ENCODE measurements at regions not wholly inside any gene's neighbourhood (a gene's known extent, or its start where the extent isn't known, plus 50 kb on each side); places are given as distances from the start of the nearest gene placed in this dataset.
"Not testable (repeated sequence)": the region's sequence is repeated elsewhere in the genome, so short reads cannot be mapped to it uniquely, and the experiment has no call there.

GRCh38 chr22:47623066-47623762, 860.8 kb downstream of the TBC1D22A start:
- no peak for DNase-seq

- no peak for DNase-seq
Measured at GRCh38 chr22:47622541-47622940, 860.1 kb downstream of the TBC1D22A start.

GRCh38 chr22:47621253-47621652, 858.8 kb downstream of the TBC1D22A start:
- no peak for DNase-seq

- no peak for DNase-seq
Measured at GRCh38 chr22:47620391-47620790, 857.9 kb downstream of the TBC1D22A start.

- DNase-seq: no peak
Measured at GRCh38 chr22:47619631-47620030, 857.2 kb downstream of the TBC1D22A start.

GRCh38 chr22:47618180-47619010, 855.9 kb downstream of the TBC1D22A start:
- no peak for DNase-seq

- no peak for DNase-seq
Measured at GRCh38 chr22:47617186-47617585, 854.7 kb downstream of the TBC1D22A start.

GRCh38 chr22:47616396-47617020, 854.1 kb downstream of the TBC1D22A start:
- no peak for DNase-seq

GRCh38 chr22:47615051-47615450, 852.6 kb downstream of the TBC1D22A start:
- DNase-seq: no peak

GRCh38 chr22:47613606-47614350, 851.3 kb downstream of the TBC1D22A start:
- DNase-seq: no peak

GRCh38 chr22:47613181-47613580, 850.7 kb downstream of the TBC1D22A start:
- DNase-seq: not testable (repeated sequence)

GRCh38 chr22:47612311-47612910, 850.0 kb downstream of the TBC1D22A start:
- DNase-seq: no peak

GRCh38 chr22:47610764-47611163, 848.3 kb downstream of the TBC1D22A start:
- DNase-seq: no peak

GRCh38 chr22:47610281-47610680, 847.8 kb downstream of the TBC1D22A start:
- no peak for DNase-seq

GRCh38 chr22:47609653-47610052, 847.2 kb downstream of the TBC1D22A start:
- no peak for DNase-seq

- no peak for DNase-seq
Measured at GRCh38 chr22:47608421-47608820, 846.0 kb downstream of the TBC1D22A start.

- DNase-seq: no peak
Measured at GRCh38 chr22:47607486-47607885, 845.0 kb downstream of the TBC1D22A start.

GRCh38 chr22:47606426-47606825, 844.0 kb downstream of the TBC1D22A start:
- no peak for DNase-seq

- no peak for DNase-seq
Measured at GRCh38 chr22:47605886-47606285, 843.4 kb downstream of the TBC1D22A start.

GRCh38 chr22:47605441-47605840, 843.0 kb downstream of the TBC1D22A start:
- no peak for DNase-seq

GRCh38 chr22:47604563-47604962, 842.1 kb downstream of the TBC1D22A start:
- no peak for DNase-seq

GRCh38 chr22:47602732-47603131, 840.3 kb downstream of the TBC1D22A start:
- DNase-seq: no peak

GRCh38 chr22:47601666-47602065, 839.2 kb downstream of the TBC1D22A start:
- DNase-seq: no peak
